ENCODE measurements at regions not wholly inside any gene's neighbourhood (a gene's known extent, or its start where the extent isn't known, plus 50 kb on each side); places are given as distances from the start of the nearest gene placed in this dataset.

- H3K27me3 Mint-ChIP-seq, result no peaks in the 10 kb centered on the region
Observed at GRCh38 chr7:115153769-115154477, 232.0 kb downstream of the MDFIC start.

GRCh38 chr7:115153176-115153575 is 231.3 kb downstream of the MDFIC start:
- Mint-ChIP-seq H3K27ac (no peak overlapping the region), H3K4me3 (ENCODE audit: low read depth) (no peak overlapping the region)
- TF ChIP-seq, protein P1, sequence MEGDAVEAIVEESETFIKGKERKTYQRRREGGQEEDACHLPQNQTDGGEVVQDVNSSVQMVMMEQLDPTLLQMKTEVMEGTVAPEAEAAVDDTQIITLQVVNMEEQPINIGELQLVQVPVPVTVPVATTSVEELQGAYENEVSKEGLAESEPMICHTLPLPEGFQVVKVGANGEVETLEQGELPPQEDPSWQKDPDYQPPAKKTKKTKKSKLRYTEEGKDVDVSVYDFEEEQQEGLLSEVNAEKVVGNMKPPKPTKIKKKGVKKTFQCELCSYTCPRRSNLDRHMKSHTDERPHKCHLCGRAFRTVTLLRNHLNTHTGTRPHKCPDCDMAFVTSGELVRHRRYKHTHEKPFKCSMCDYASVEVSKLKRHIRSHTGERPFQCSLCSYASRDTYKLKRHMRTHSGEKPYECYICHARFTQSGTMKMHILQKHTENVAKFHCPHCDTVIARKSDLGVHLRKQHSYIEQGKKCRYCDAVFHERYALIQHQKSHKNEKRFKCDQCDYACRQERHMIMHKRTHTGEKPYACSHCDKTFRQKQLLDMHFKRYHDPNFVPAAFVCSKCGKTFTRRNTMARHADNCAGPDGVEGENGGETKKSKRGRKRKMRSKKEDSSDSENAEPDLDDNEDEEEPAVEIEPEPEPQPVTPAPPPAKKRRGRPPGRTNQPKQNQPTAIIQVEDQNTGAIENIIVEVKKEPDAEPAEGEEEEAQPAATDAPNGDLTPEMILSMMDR (IDR thresholded peaks at IDR 0.05; ENCODE audit: unreplicated experiment), result no peak

More at GRCh38 chr7:115153769-115154477, 232.0 kb downstream of the MDFIC start:
- Mint-ChIP-seq H3K27ac (no peak overlapping the region), H3K36me3 (ENCODE audit: insufficient read depth) (no peaks in the 10 kb centered on the region), H3K9me3 (ENCODE audit: low read depth) (no peaks in the 10 kb centered on the region), H3K4me3 (ENCODE audit: low read depth) (no peak overlapping the region), H3K4me1 (ENCODE audit: low read depth) (no peaks in the 10 kb centered on the region)
- TF ChIP-seq, protein P1 (IDR thresholded peaks at IDR 0.05; ENCODE audit: unreplicated experiment), result no peak
- DNase-seq (ENCODE audit: low spot score, unreplicated experiment), result no peak

DNA sequence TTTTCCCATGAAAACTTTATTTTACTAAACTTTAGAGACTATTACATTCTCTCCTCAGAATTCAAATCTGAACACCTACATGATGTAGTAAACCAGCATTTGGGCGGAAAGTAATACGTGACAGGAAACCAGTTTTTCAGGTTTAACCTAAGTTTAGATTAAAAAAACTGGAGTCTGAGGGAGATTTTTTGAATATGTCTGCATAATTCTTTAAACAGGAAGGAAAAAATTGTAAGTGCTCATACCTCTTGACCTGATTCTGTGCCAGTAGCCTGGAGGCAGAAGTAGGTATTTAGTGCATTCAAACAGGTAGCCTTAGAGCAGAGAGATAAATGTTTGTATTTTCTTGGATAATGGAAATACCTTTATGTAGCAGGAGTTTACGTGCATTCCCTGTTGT is 224.3 kb downstream of the MDFIC start:
- H3K27me3 Mint-ChIP-seq, result no peaks in the 10 kb centered on the region
- H3K4me1 Mint-ChIP-seq (ENCODE audit: low read depth), result peaks cover 5% of the 10 kb centered on the region
- H3K27ac Mint-ChIP-seq, result no peak overlapping the region
- TF ChIP-seq, protein P1 (IDR thresholded peaks at IDR 0.05; ENCODE audit: unreplicated experiment), result no peak
- no peak overlapping the region for H3K4me3 Mint-ChIP-seq (ENCODE audit: low read depth)
- no peaks in the 10 kb centered on the region for H3K9me3 Mint-ChIP-seq (ENCODE audit: low read depth)
- no peaks in the 10 kb centered on the region for H3K36me3 Mint-ChIP-seq (ENCODE audit: insufficient read depth)
- DNase-seq (ENCODE audit: low spot score, unreplicated experiment), result no peak

More at GRCh38 chr7:115153176-115153575, 231.3 kb downstream of the MDFIC start:
- no peaks in the 10 kb centered on the region for H3K9me3 Mint-ChIP-seq (ENCODE audit: low read depth)
- no peaks in the 10 kb centered on the region for H3K27me3 Mint-ChIP-seq
- no peaks in the 10 kb centered on the region for H3K4me1 Mint-ChIP-seq (ENCODE audit: low read depth)
- DNase-seq (ENCODE audit: low spot score, unreplicated experiment), result no peak
- no peaks in the 10 kb centered on the region for H3K36me3 Mint-ChIP-seq (ENCODE audit: insufficient read depth)

DNA sequence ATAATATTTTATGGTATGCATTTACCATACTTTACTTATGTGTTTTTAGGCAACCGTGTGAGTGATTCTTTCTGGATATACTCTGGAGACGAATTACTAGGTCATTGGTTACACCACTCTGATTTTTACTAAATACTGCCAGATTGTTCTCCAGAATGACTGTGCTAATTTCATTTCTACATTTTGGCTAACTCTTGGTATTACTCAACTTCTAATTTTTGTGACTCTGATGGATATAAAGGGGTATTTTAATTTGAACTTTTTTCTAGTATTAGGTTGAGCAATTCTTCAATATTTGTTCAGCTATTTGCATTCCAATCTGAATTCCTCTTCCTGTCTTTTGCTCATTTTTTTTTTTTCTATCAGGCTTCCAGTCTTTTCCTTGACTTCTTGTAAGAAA is 223.6 kb downstream of the MDFIC start:
- Mint-ChIP-seq H3K4me3 (ENCODE audit: low read depth) (no peak overlapping the region), H3K4me1 (ENCODE audit: low read depth) (peaks cover 5% of the 10 kb centered on the region), H3K27me3 (no peaks in the 10 kb centered on the region), H3K36me3 (ENCODE audit: insufficient read depth) (no peaks in the 10 kb centered on the region), H3K9me3 (ENCODE audit: low read depth) (no peaks in the 10 kb centered on the region), H3K27ac (no peak overlapping the region)
- DNase-seq (ENCODE audit: low spot score, unreplicated experiment), result no peak
- TF ChIP-seq, protein P1 (IDR thresholded peaks at IDR 0.05; ENCODE audit: unreplicated experiment), result no peak

GRCh38 chr7:115137816-115138215 is 215.9 kb downstream of the MDFIC start:
- H3K4me1 Mint-ChIP-seq (ENCODE audit: low read depth), result no peaks in the 10 kb centered on the region
- no peak for DNase-seq (ENCODE audit: low spot score, unreplicated experiment)
- TF ChIP-seq, protein P1 (IDR thresholded peaks at IDR 0.05; ENCODE audit: unreplicated experiment), result no peak
- no peaks in the 10 kb centered on the region for H3K27me3 Mint-ChIP-seq
- H3K36me3 Mint-ChIP-seq (ENCODE audit: insufficient read depth), result no peaks in the 10 kb centered on the region
- H3K4me3 Mint-ChIP-seq (ENCODE audit: low read depth), result no peak overlapping the region
- no peak overlapping the region for H3K27ac Mint-ChIP-seq
- H3K9me3 Mint-ChIP-seq (ENCODE audit: low read depth), result peaks cover 3% of the 10 kb centered on the region
